ENCODE measurements at regions not wholly inside any gene's neighbourhood (a gene's known extent, or its start where the extent isn't known, plus 50 kb on each side); places are given as distances from the start of the nearest gene placed in this dataset.

- peak overlapping the region; percentile 86 for H3K27ac ChIP-seq (ENCODE audit: low read depth, low read length, poor library complexity, severe bottlenecking)
- POLR2A ChIA-PET (ENCODE audit: low non-redundant PET) = interaction anchor here (0.6 kb wide), 1 partner anchor 571 kb away, joined by 3 read pairs; no protein-coding TSS in a partner anchor
- BruUV-seq (replicated peaks) = no TSS peak
Measured at GRCh38 chr5:39519566-39520231, 94.9 kb upstream of the DAB2 start.

GRCh38 chr5:39519079-39519478, 94.3 kb upstream of the DAB2 start:
- Histone ChIP-seq H3K4me3 (ENCODE audit: low read depth, low read length, poor library complexity, severe bottlenecking) (no peak overlapping the region), H3K9me3 (ENCODE audit: low read depth, low read length, poor library complexity, severe bottlenecking) (no peaks in the 10 kb centered on the region), H3K27ac (ENCODE audit: low read depth, low read length, poor library complexity, severe bottlenecking) (peak overlapping the region; percentile 81), H3K4me1 (ENCODE audit: insufficient read depth, low read length, poor library complexity, severe bottlenecking) (peaks cover 31% of the 10 kb centered on the region), H3K36me3 (ENCODE audit: insufficient read depth, low read length, poor library complexity, severe bottlenecking) (no peaks in the 10 kb centered on the region), H3K27me3 (replicated peaks; ENCODE audit: insufficient read depth, low read depth, low read length, poor library complexity) (no peaks in the 10 kb centered on the region)
- ChIA-PET CTCF (interaction anchor here (0.6 to 0.7 kb wide), 2 partner anchors 11 to 301 kb away, joined by 3 read pairs; no protein-coding TSS in a partner anchor), POLR2A (ENCODE audit: low non-redundant PET) (interaction anchor here (0.6 to 0.7 kb wide), 2 partner anchors 49 to 571 kb away, joined by 3 read pairs; no protein-coding TSS in a partner anchor)
- no TSS peak for BruUV-seq (replicated peaks)
- DNase-seq (ENCODE audit: low spot score) = peak; percentile 50
- intact Hi-C loops (cut with micrococcal nuclease; ENCODE audit: unreplicated experiment) = no loop called here
- TF ChIP-seq EZH2 (IDR thresholded peaks at IDR 0.05; ENCODE audit: borderline replicate concordance, low read depth, low read length, poor library complexity, severe bottlenecking) (no peak), CTCF (conservative IDR thresholded peaks at IDR 0.05; ENCODE audit: low read depth, low read length) (no peak)

More at GRCh38 chr5:39519566-39520231, 94.9 kb upstream of the DAB2 start:
- TF ChIP-seq CTCF (conservative IDR thresholded peaks at IDR 0.05; ENCODE audit: low read depth, low read length) (no peak), EZH2 (IDR thresholded peaks at IDR 0.05; ENCODE audit: borderline replicate concordance, low read depth, low read length, poor library complexity, severe bottlenecking) (no peak)
- Histone ChIP-seq H3K4me3 (ENCODE audit: low read depth, low read length, poor library complexity, severe bottlenecking) (peak overlapping the region; percentile 7), H3K27me3 (replicated peaks; ENCODE audit: insufficient read depth, low read depth, low read length, poor library complexity) (no peaks in the 10 kb centered on the region), H3K9me3 (ENCODE audit: low read depth, low read length, poor library complexity, severe bottlenecking) (no peaks in the 10 kb centered on the region), H3K36me3 (ENCODE audit: insufficient read depth, low read length, poor library complexity, severe bottlenecking) (no peaks in the 10 kb centered on the region), H3K4me1 (ENCODE audit: insufficient read depth, low read length, poor library complexity, severe bottlenecking) (peaks cover 33% of the 10 kb centered on the region)
- intact Hi-C loops (cut with micrococcal nuclease; ENCODE audit: unreplicated experiment) = no loop called here
- DNase-seq (ENCODE audit: low spot score) = peak; percentile 69
- CTCF ChIA-PET = interaction anchor here (0.6 kb wide), 1 partner anchor 11 kb away, joined by 3 read pairs; no protein-coding TSS in a partner anchor

GRCh38 chr5:39518516-39518915, 93.7 kb upstream of the DAB2 start:
- peaks cover 29% of the 10 kb centered on the region for H3K4me1 ChIP-seq (ENCODE audit: insufficient read depth, low read length, poor library complexity, severe bottlenecking)
- peak; percentile 76 for DNase-seq (ENCODE audit: low spot score)
- POLR2A ChIA-PET (ENCODE audit: low non-redundant PET) = interaction anchor here (0.7 kb wide), 1 partner anchor 48 kb away, joined by 3 read pairs; no protein-coding TSS in a partner anchor

More at GRCh38 chr5:39518516-39518915, 93.7 kb upstream of the DAB2 start:
- intact Hi-C loops (cut with micrococcal nuclease; ENCODE audit: unreplicated experiment) = no loop called here
- Histone ChIP-seq H3K36me3 (ENCODE audit: insufficient read depth, low read length, poor library complexity, severe bottlenecking) (no peaks in the 10 kb centered on the region), H3K27me3 (replicated peaks; ENCODE audit: insufficient read depth, low read depth, low read length, poor library complexity) (no peaks in the 10 kb centered on the region), H3K27ac (ENCODE audit: low read depth, low read length, poor library complexity, severe bottlenecking) (peak overlapping the region; percentile 81), H3K4me3 (ENCODE audit: low read depth, low read length, poor library complexity, severe bottlenecking) (no peak overlapping the region), H3K9me3 (ENCODE audit: low read depth, low read length, poor library complexity, severe bottlenecking) (no peaks in the 10 kb centered on the region)
- no TSS peak for BruUV-seq (replicated peaks)
- CTCF ChIA-PET = interaction anchor here (0.7 kb wide), 1 partner anchor 300 kb away, joined by 3 read pairs; no protein-coding TSS in a partner anchor
- TF ChIP-seq CTCF (conservative IDR thresholded peaks at IDR 0.05; ENCODE audit: low read depth, low read length) = no peak
- TF ChIP-seq EZH2 (IDR thresholded peaks at IDR 0.05; ENCODE audit: borderline replicate concordance, low read depth, low read length, poor library complexity, severe bottlenecking) = no peak

Data from A673 (cell line).